Parathyroid adenoma (tissue), 2 donors: ENCODE measurements at regions not wholly inside any gene's neighbourhood (a gene's known extent, or its start where the extent isn't known, plus 50 kb on each side); places are given as distances from the start of the nearest gene placed in this dataset.

Experiments
- H2AFZ ChIP-seq: fragments of 300-600 bp; sonication (generic); one replicate; pipeline ENCODE4 v1.7.0; 2017; ENCODE audit warnings: antibody characterized with exemption, mild to moderate bottlenecking
- H3K27ac ChIP-seq: fragments of 300-600 bp; sonication (generic); one replicate; pipeline ENCODE4 v1.7.0; 2017
- H3K27me3 ChIP-seq: fragments of 300-600 bp; sonication (generic); one replicate; pipeline ENCODE4 v1.7.0; 2017; ENCODE audit warnings: low read length; ENCODE audit not compliant: control insufficient read depth, insufficient read depth
- H3K36me3 ChIP-seq: fragments of 300-600 bp; sonication (generic); one replicate; pipeline ENCODE4 v1.7.0; 2017; ENCODE audit warnings: low read length; ENCODE audit not compliant: control insufficient read depth, insufficient read depth
- H3K4me1 ChIP-seq: fragments of 300-600 bp; sonication (generic); one replicate; pipeline ENCODE4 v1.7.0; 2017; ENCODE audit warnings: control low read depth
- H3K4me2 ChIP-seq: fragments of 300-600 bp; sonication (generic); one replicate; pipeline ENCODE4 v1.7.0; 2017; ENCODE audit warnings: low read length
- H3K4me3 ChIP-seq: fragments of 300-600 bp; sonication (generic); one replicate; pipeline ENCODE4 v1.7.0; 2017; ENCODE audit warnings: low read depth, low read length
- H3K79me2 ChIP-seq: fragments of 300-600 bp; sonication (generic); one replicate; pipeline ENCODE4 v1.7.0; 2017; ENCODE audit warnings: control low read depth
- H3K9ac ChIP-seq: fragments of 300-600 bp; sonication (generic); one replicate; pipeline ENCODE4 v1.7.0; 2017; ENCODE audit warnings: mild to moderate bottlenecking
- H3K9me3 ChIP-seq: fragments of 300-600 bp; sonication (generic); one replicate; pipeline ENCODE4 v1.7.0; 2017; ENCODE audit warnings: low read length; ENCODE audit not compliant: control insufficient read depth
- TF ChIP-seq, protein P1 (sequence below): fragments of 300-600 bp; sonication (generic); IDR thresholded peaks from one replicate; pipeline ENCODE4 v1.7.0; 2017; ENCODE audit warnings: antibody characterized with exemption, mild to moderate bottlenecking
- donor health status: primary hyperparathyroidism.

- Histone ChIP-seq H3K9me3 (no peaks in the 10 kb centered on the region), H3K79me2 (no peaks in the 10 kb centered on the region), H3K36me3 (no peaks in the 10 kb centered on the region), H3K4me1 (no peaks in the 10 kb centered on the region), H2AFZ (no peak overlapping the region), H3K4me3 (no peak overlapping the region), H3K27me3 (no peaks in the 10 kb centered on the region), H3K27ac (no peak overlapping the region), H3K4me2 (no peak overlapping the region), H3K9ac (no peak overlapping the region)
- TF ChIP-seq, protein P1, sequence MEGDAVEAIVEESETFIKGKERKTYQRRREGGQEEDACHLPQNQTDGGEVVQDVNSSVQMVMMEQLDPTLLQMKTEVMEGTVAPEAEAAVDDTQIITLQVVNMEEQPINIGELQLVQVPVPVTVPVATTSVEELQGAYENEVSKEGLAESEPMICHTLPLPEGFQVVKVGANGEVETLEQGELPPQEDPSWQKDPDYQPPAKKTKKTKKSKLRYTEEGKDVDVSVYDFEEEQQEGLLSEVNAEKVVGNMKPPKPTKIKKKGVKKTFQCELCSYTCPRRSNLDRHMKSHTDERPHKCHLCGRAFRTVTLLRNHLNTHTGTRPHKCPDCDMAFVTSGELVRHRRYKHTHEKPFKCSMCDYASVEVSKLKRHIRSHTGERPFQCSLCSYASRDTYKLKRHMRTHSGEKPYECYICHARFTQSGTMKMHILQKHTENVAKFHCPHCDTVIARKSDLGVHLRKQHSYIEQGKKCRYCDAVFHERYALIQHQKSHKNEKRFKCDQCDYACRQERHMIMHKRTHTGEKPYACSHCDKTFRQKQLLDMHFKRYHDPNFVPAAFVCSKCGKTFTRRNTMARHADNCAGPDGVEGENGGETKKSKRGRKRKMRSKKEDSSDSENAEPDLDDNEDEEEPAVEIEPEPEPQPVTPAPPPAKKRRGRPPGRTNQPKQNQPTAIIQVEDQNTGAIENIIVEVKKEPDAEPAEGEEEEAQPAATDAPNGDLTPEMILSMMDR: no peak
These were observed 175.7 kb upstream of the EGLN3 start for GRCh38 chr14:34126586-34126985.

DNA sequence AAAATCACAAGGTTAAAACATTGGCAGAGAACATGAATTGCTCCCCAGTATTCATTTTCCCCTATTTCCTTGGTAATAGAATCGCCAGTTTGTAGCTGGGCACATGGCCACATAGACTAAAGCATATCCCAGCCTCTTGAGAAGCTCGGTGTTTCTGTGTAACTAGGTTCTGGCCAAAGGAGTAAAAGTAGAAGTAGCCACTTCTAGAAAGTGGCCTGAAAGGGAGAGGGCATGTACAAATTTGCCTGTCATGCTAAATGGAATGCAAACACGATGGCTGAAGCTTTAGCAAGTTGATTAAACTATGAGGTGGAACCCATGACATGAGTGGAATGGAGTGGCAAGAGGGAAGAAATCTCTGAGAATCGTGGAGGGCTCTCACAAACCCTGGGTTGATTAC is 173.7 kb upstream of the EGLN3 start:
- no peak overlapping the region for H3K27ac ChIP-seq
- H3K9me3 ChIP-seq: no peaks in the 10 kb centered on the region
- TF ChIP-seq, protein P1: no peak
- H3K27me3 ChIP-seq: no peaks in the 10 kb centered on the region
- no peak overlapping the region for H3K9ac ChIP-seq
- no peaks in the 10 kb centered on the region for H3K4me1 ChIP-seq
- H3K36me3 ChIP-seq: no peaks in the 10 kb centered on the region
- H2AFZ ChIP-seq: no peak overlapping the region
- H3K4me2 ChIP-seq: no peak overlapping the region
- H3K4me3 ChIP-seq: no peak overlapping the region
- no peaks in the 10 kb centered on the region for H3K79me2 ChIP-seq

GRCh38 chr14:34122650-34123049 is 171.8 kb upstream of the EGLN3 start:
- no peaks in the 10 kb centered on the region for H3K4me1 ChIP-seq
- no peak overlapping the region for H3K9ac ChIP-seq
- H3K27ac ChIP-seq: no peak overlapping the region
- TF ChIP-seq, protein P1: no peak
- H2AFZ ChIP-seq: no peak overlapping the region
- no peaks in the 10 kb centered on the region for H3K36me3 ChIP-seq
- no peaks in the 10 kb centered on the region for H3K79me2 ChIP-seq
- no peaks in the 10 kb centered on the region for H3K27me3 ChIP-seq
- H3K4me2 ChIP-seq: no peak overlapping the region
- no peaks in the 10 kb centered on the region for H3K9me3 ChIP-seq
- no peak overlapping the region for H3K4me3 ChIP-seq

GRCh38 chr14:34122081-34122480 is 171.2 kb upstream of the EGLN3 start:
- no peak overlapping the region for H3K4me3 ChIP-seq
- no peak overlapping the region for H3K4me2 ChIP-seq
- H3K79me2 ChIP-seq: no peaks in the 10 kb centered on the region
- H3K9ac ChIP-seq: no peak overlapping the region
- H3K36me3 ChIP-seq: no peaks in the 10 kb centered on the region
- H3K27ac ChIP-seq: no peak overlapping the region
- no peaks in the 10 kb centered on the region for H3K9me3 ChIP-seq
- H3K27me3 ChIP-seq: no peaks in the 10 kb centered on the region
- TF ChIP-seq, protein P1: no peak
- no peak overlapping the region for H2AFZ ChIP-seq
- H3K4me1 ChIP-seq: no peaks in the 10 kb centered on the region

DNA sequence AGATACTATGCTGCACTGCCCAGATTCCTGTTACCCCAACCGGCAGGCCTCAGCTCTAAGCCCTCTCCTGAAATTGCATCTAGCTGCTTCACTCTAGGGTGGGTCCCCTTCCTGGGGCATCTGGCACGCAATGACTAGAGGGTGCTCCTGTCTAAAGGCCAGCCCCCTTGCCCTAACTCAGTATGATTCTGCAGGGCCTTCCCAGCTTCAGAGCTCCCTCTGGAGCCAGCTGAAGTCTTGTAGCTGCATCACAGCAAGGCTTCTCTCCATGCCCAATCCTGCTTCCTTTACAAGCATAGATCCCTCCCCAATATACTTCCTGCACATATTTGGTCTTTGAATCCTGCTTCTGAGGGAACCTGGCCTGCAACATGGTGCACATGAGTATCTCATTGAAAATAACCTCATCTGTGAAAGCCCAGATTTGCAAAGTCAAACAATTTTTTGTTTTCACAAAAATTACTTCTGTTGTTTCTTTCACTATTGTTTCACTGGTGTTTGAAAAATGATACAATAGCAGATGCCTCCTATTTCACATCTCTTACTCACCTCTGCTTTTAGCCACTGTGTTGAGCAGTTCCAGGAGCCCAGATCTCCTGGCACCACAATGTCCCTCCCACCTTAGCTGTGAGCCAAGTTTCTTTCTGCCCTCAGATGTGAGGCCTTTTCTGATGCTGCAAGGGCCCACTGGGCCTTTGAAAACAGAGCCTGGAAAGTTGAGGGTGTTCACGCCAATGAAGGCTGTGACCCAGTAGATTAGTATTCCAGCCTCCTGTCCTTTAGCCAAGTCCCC is 169.5 kb upstream of the EGLN3 start:
- H3K4me1 ChIP-seq: no peaks in the 10 kb centered on the region
- TF ChIP-seq, protein P1: no peak
- H2AFZ ChIP-seq: no peak overlapping the region
- H3K4me3 ChIP-seq: no peak overlapping the region
- no peaks in the 10 kb centered on the region for H3K9me3 ChIP-seq
- H3K9ac ChIP-seq: no peak overlapping the region
- H3K27ac ChIP-seq: no peak overlapping the region
- no peaks in the 10 kb centered on the region for H3K27me3 ChIP-seq
- no peaks in the 10 kb centered on the region for H3K79me2 ChIP-seq
- H3K4me2 ChIP-seq: no peak overlapping the region
- H3K36me3 ChIP-seq: no peaks in the 10 kb centered on the region
